ENCODE measurements at regions not wholly inside any gene's neighbourhood (a gene's known extent, or its start where the extent isn't known, plus 50 kb on each side); places are given as distances from the start of the nearest gene placed in this dataset.
"Not testable (repeated sequence)": the region's sequence is repeated elsewhere in the genome, so short reads cannot be mapped to it uniquely, and the experiment has no call there.

- H3K9me3 ChIP-seq (ENCODE audit: control insufficient read depth, low read depth, low read length), result peaks cover 25% of the 10 kb centered on the region
- no peak for DNase-seq
- H3K4me3 ChIP-seq (ENCODE audit: low read length), result no peak overlapping the region
- no peaks in the 10 kb centered on the region for H3K36me3 ChIP-seq (ENCODE audit: control insufficient read depth, insufficient read depth, low read length)
- H3K4me1 ChIP-seq (ENCODE audit: control insufficient read depth, insufficient read depth, low read length), result no peaks in the 10 kb centered on the region
- 100% methylated on average over 1 of the region's 2 CpGs for WGBS (ENCODE audit: insufficient coverage, low lambda C conversion rate)
- no peaks in the 10 kb centered on the region for H3K27me3 ChIP-seq (ENCODE audit: control insufficient read depth, insufficient read depth, low read length)
- no peak overlapping the region for H3K27ac ChIP-seq (ENCODE audit: low read length)
These were observed 122.9 kb upstream of the ID2 start for GRCh38 chr2:8558956-8559355.

DNA sequence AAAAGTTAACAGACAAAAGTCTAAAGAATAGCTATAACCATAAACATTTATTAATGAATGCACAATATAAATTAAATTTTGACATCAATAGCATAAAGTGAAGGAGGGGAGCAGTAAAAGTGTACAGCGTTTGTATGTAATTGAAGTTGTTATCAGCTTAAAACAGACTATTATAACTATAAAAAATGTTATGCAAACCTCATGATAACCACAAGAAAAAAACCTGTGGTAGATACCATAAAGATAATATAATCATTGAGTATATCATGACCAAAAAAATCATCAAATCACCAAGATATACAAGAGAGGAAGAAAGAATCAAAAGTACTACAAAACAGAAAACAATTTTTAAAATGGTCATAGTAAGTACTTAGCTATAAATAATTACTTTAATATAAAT is 122.1 kb upstream of the ID2 start:
- Histone ChIP-seq H3K36me3 (ENCODE audit: control insufficient read depth, insufficient read depth, low read length) (no peaks in the 10 kb centered on the region), H3K27ac (ENCODE audit: low read length) (no peak overlapping the region), H3K9me3 (ENCODE audit: control insufficient read depth, low read depth, low read length) (peaks cover 25% of the 10 kb centered on the region), H3K4me3 (ENCODE audit: low read length) (no peak overlapping the region), H3K4me1 (ENCODE audit: control insufficient read depth, insufficient read depth, low read length) (no peaks in the 10 kb centered on the region), H3K27me3 (ENCODE audit: control insufficient read depth, insufficient read depth, low read length) (no peaks in the 10 kb centered on the region)
- WGBS (ENCODE audit: insufficient coverage, low lambda C conversion rate), result 71% methylated on average over 1 of the region's 1 CpG
- DNase-seq, result no peak

DNA sequence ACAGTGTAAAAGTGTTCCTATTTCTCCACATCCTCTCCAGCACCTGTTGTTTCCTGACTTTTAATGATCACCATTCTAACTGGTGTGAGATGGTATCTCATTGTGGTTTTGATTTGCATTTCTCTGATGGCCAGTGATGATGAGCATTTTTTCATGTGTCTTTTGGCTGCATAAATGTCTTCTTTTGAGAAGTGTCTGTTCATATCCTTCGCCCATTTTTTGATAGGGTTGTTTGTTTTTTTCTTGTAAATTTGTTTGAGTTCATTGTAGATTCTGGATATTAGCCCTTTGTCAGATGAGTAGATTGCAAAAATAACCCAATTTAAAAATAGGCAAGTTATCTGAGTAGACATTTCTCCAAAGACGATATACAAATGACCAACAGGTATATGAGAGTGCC is 120.2 kb upstream of the ID2 start:
- not testable (repeated sequence) for H3K27me3 ChIP-seq (ENCODE audit: control insufficient read depth, insufficient read depth, low read length); DNase-seq; H3K4me1 ChIP-seq (ENCODE audit: control insufficient read depth, insufficient read depth, low read length); H3K4me3 ChIP-seq (ENCODE audit: low read length); H3K36me3 ChIP-seq (ENCODE audit: control insufficient read depth, insufficient read depth, low read length); H3K27ac ChIP-seq (ENCODE audit: low read length)
- peaks cover 25% of the 10 kb centered on the region for H3K9me3 ChIP-seq (ENCODE audit: control insufficient read depth, low read depth, low read length)
- WGBS (ENCODE audit: insufficient coverage, low lambda C conversion rate), result no CpG with 5 or more reads among the region's 2 CpGs

GRCh38 chr2:8563814-8564474 is 117.9 kb upstream of the ID2 start:
- Histone ChIP-seq H3K27ac (ENCODE audit: low read length) (no peak overlapping the region), H3K4me3 (ENCODE audit: low read length) (no peak overlapping the region), H3K27me3 (ENCODE audit: control insufficient read depth, insufficient read depth, low read length) (no peaks in the 10 kb centered on the region), H3K4me1 (ENCODE audit: control insufficient read depth, insufficient read depth, low read length) (no peaks in the 10 kb centered on the region), H3K36me3 (ENCODE audit: control insufficient read depth, insufficient read depth, low read length) (no peaks in the 10 kb centered on the region), H3K9me3 (ENCODE audit: control insufficient read depth, low read depth, low read length) (peaks cover 21% of the 10 kb centered on the region)
- DNase-seq, result no peak
- WGBS (ENCODE audit: insufficient coverage, low lambda C conversion rate), result no CpG with 5 or more reads among the region's 9 CpGs

- Histone ChIP-seq H3K4me3 (ENCODE audit: low read length) (no peak overlapping the region), H3K4me1 (ENCODE audit: control insufficient read depth, insufficient read depth, low read length) (no peaks in the 10 kb centered on the region), H3K9me3 (ENCODE audit: control insufficient read depth, low read depth, low read length) (peaks cover 18% of the 10 kb centered on the region), H3K27me3 (ENCODE audit: control insufficient read depth, insufficient read depth, low read length) (no peaks in the 10 kb centered on the region), H3K27ac (ENCODE audit: low read length) (no peak overlapping the region), H3K36me3 (ENCODE audit: control insufficient read depth, insufficient read depth, low read length) (no peaks in the 10 kb centered on the region)
- no CpG with 5 or more reads among the region's 9 CpGs for WGBS (ENCODE audit: insufficient coverage, low lambda C conversion rate)
- no peak for DNase-seq
These were observed 117.4 kb upstream of the ID2 start for GRCh38 chr2:8564475-8564874.

DNA sequence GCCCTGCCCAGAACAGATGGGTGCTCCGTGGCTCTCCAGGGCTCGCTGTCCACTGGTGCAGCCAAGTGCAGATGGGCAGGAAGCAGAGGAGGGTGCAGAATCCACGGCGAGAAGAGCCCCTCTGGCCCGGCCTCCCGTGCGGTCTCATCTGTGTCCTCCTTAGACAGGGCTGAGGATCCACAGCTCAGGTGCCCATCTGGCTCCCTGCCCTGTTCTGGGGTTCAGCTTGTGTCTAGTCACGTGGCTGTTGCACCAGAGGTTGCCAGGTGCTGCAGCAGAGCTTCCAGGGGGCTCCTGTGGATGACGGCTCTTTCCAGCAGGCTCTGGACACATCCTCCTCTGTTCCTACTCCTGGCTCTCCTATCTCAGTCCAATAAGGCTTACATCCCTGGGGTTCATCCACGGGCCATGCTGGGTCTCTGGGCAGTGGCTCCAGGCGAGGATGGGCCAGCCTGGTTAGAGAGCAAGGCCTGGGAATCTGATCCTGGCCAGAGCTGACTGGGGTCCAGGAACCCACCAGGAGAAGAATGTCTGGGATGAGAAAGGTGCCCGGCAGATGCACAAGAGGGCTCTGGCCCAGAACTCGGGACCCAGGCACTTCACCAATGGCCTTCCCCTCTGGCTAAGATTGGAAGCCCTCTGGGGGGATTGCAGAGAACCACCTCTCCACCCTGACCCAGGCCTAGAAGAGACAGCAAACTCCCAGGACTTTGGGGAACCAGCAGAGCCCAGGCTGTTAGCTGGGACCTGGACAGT is 116.3 kb upstream of the ID2 start:
- no peak for DNase-seq

GRCh38 chr2:8566155-8566670 is 115.6 kb upstream of the ID2 start:
- H3K27ac ChIP-seq (ENCODE audit: low read length), result no peak overlapping the region
- H3K4me1 ChIP-seq (ENCODE audit: control insufficient read depth, insufficient read depth, low read length), result peaks cover 1% of the 10 kb centered on the region
- H3K4me3 ChIP-seq (ENCODE audit: low read length), result no peak overlapping the region
- H3K36me3 ChIP-seq (ENCODE audit: control insufficient read depth, insufficient read depth, low read length), result no peaks in the 10 kb centered on the region
- H3K27me3 ChIP-seq (ENCODE audit: control insufficient read depth, insufficient read depth, low read length), result no peaks in the 10 kb centered on the region
- H3K9me3 ChIP-seq (ENCODE audit: control insufficient read depth, low read depth, low read length), result peaks cover 9% of the 10 kb centered on the region
- no CpG with 5 or more reads among the region's 4 CpGs for WGBS (ENCODE audit: insufficient coverage, low lambda C conversion rate)
- no peak for DNase-seq

More for the DNA sequence above, 116.3 kb upstream of the ID2 start:
- WGBS (ENCODE audit: insufficient coverage, low lambda C conversion rate), result no CpG with 5 or more reads among the region's 13 CpGs
- no peaks in the 10 kb centered on the region for H3K4me1 ChIP-seq (ENCODE audit: control insufficient read depth, insufficient read depth, low read length)
- no peaks in the 10 kb centered on the region for H3K27me3 ChIP-seq (ENCODE audit: control insufficient read depth, insufficient read depth, low read length)
- no peaks in the 10 kb centered on the region for H3K36me3 ChIP-seq (ENCODE audit: control insufficient read depth, insufficient read depth, low read length)
- no peak overlapping the region for H3K27ac ChIP-seq (ENCODE audit: low read length)
- peaks cover 11% of the 10 kb centered on the region for H3K9me3 ChIP-seq (ENCODE audit: control insufficient read depth, low read depth, low read length)
- H3K4me3 ChIP-seq (ENCODE audit: low read length), result no peak overlapping the region

DNA sequence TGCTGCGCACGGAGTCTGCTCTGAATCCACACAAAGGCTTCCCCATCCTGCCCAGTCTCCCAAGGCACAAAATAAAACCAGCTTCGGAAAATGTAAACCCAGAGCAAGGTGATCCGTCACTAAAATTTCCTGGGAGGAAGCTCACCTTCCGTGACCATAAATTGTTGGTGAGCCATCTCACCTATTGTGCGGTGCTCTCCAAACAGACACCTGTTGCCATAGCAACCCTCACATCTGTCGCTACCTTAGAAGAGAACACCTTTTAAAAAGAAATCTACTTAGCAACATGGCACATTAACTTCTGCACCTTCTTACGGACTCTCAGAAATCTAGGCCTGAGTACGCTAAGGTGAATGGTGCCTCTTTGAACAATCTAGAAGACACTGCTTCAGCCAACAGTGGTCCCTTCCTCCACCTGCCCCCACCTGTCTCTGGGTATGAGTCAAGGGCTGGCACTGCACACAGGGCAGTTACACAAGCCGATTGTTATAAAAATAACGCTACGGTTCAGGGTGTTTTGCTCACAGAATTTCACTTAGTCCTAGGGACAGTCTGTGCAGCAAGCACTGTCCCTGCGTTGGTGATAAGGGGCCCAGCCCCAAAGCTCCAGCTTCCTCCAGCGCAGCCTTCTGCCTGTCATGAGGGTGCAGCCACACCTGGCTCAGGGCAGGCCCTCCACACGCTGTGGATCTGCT is 114.9 kb upstream of the ID2 start:
- H3K9me3 ChIP-seq (ENCODE audit: control insufficient read depth, low read depth, low read length), result peaks cover 6% of the 10 kb centered on the region
- H3K4me1 ChIP-seq (ENCODE audit: control insufficient read depth, insufficient read depth, low read length), result peaks cover 8% of the 10 kb centered on the region
- WGBS (ENCODE audit: insufficient coverage, low lambda C conversion rate), result 96% methylated on average over 4 of the region's 15 CpGs
- no peaks in the 10 kb centered on the region for H3K27me3 ChIP-seq (ENCODE audit: control insufficient read depth, insufficient read depth, low read length)
- H3K27ac ChIP-seq (ENCODE audit: low read length), result no peak overlapping the region
- H3K36me3 ChIP-seq (ENCODE audit: control insufficient read depth, insufficient read depth, low read length), result no peaks in the 10 kb centered on the region
- no peak overlapping the region for H3K4me3 ChIP-seq (ENCODE audit: low read length)
- peak in 1 of 2 donors; percentile 53 for DNase-seq

DNA sequence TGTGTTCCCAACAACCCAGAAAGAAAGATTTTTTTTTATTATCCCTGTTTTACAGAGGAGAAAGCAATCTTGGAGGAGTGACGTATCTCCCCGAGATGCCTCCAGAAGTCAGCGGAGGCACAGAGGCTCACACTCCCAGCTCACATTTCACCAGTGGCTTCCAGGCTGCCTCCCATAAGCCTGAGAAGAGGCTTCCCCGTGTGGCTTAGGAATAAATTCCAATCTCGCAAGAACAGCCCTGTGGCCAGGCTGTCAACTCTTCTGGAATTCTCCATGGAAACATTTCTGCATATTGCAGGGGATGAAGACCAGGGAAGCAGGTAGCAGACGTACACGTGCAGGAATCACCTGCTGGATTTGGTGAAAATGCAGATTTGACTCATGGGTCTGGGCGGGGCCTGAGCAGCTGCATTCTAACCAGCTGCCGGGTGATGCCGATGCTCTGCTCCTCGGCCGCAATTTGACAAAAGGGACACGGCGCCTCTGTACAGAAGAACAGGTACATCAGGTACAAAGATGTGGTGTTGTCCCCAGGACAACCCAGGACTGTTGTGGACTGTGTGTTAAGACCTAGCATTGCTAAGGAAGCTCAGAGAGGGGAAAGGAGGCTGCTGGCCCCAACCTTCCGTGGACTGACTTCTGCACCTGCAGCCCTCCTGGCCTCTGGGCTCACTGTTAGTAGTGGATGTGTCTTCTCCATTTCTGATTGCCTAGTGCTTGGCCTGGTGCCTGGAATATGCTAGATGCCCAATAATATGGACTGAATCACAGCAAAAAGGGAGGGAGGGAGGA is 114.2 kb upstream of the ID2 start:
- DNase-seq, result no peak
- H3K4me3 ChIP-seq (ENCODE audit: low read length), result no peak overlapping the region
- H3K27ac ChIP-seq (ENCODE audit: low read length), result no peak overlapping the region
- H3K27me3 ChIP-seq (ENCODE audit: control insufficient read depth, insufficient read depth, low read length), result no peaks in the 10 kb centered on the region
- no CpG with 5 or more reads among the region's 15 CpGs for WGBS (ENCODE audit: insufficient coverage, low lambda C conversion rate)
- H3K36me3 ChIP-seq (ENCODE audit: control insufficient read depth, insufficient read depth, low read length), result no peaks in the 10 kb centered on the region
- no peaks in the 10 kb centered on the region for H3K9me3 ChIP-seq (ENCODE audit: control insufficient read depth, low read depth, low read length)
- peaks cover 16% of the 10 kb centered on the region for H3K4me1 ChIP-seq (ENCODE audit: control insufficient read depth, insufficient read depth, low read length)
